HUES48 (cell line): ENCODE measurements at regions not wholly inside any gene's neighbourhood (a gene's known extent, or its start where the extent isn't known, plus 50 kb on each side); places are given as distances from the start of the nearest gene placed in this dataset.

Experiments used
- H3K27ac ChIP-seq: one replicate; pipeline ENCODE4 v1.7.0; 2013; ENCODE audit warnings: low read depth, low read length, inconsistent platforms
- H3K27me3 ChIP-seq: 2 replicates; pipeline ENCODE4 v1.6.1; 2013; ENCODE audit warnings: mild to moderate bottlenecking, low read length; ENCODE audit not compliant: control insufficient read depth, insufficient read depth
- H3K36me3 ChIP-seq: 2 replicates; pipeline ENCODE4 v1.6.1; 2013; ENCODE audit warnings: low read length; ENCODE audit not compliant: control insufficient read depth, insufficient read depth
- H3K4me1 ChIP-seq: 2 replicates; pipeline ENCODE4 v1.6.1; 2013; ENCODE audit warnings: mild to moderate bottlenecking, low read length; ENCODE audit not compliant: control insufficient read depth, insufficient read depth
- H3K4me3 ChIP-seq: 2 replicates; pipeline ENCODE4 v1.5.1; 2013; ENCODE audit warnings: mild to moderate bottlenecking, low read depth, low read length
- H3K9ac ChIP-seq: 2 replicates; pipeline ENCODE4 v1.6.1; 2013; ENCODE audit warnings: mild to moderate bottlenecking, low read depth, low read length, moderate library complexity
- H3K9me3 ChIP-seq: 2 replicates; pipeline ENCODE4 v1.6.1; 2013; ENCODE audit warnings: low read length; ENCODE audit not compliant: control insufficient read depth, insufficient read depth

DNA sequence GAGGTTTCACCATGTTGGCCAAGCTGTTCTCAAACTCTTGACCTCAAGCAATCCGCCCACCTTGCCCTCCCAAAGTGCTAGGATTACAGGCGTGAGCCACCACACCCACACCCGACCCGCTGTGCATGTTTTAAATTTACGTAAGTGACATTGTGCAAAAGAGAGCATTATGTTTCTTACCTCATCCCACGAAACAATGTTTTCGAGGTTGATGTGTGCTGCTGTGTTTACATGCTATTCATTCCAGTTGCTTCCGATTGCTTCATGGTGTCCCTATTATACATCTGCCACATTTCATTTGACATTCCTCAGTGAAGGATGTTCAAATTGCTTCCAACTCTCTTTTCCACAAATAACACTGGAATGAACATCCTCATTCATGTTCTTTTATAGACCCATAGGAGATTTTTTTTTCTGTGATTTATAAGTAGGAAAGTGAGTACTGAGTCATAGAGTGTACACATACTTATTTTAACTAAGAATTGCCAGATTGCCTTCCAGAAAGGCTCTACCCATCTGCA lies 403.9 kb upstream of the JARID2 start:
- H3K27me3 ChIP-seq = no peaks in the 10 kb centered on the region
- no peaks in the 10 kb centered on the region for H3K9me3 ChIP-seq
- no peak overlapping the region for H3K27ac ChIP-seq
- no peaks in the 10 kb centered on the region for H3K36me3 ChIP-seq
- no peak overlapping the region for H3K9ac ChIP-seq
- peaks cover 12% of the 10 kb centered on the region; the same call in 1 of the 2 replicates for H3K4me1 ChIP-seq
- no peak overlapping the region for H3K4me3 ChIP-seq

GRCh38 chr6:14844411-14844810 lies 401.5 kb upstream of the JARID2 start:
- H3K27me3 ChIP-seq = no peaks in the 10 kb centered on the region
- H3K4me1 ChIP-seq = peaks cover 14% of the 10 kb centered on the region; the same call in 1 of the 2 replicates
- no peaks in the 10 kb centered on the region for H3K36me3 ChIP-seq
- H3K27ac ChIP-seq = no peak overlapping the region
- H3K9me3 ChIP-seq = no peaks in the 10 kb centered on the region
- H3K4me3 ChIP-seq = no peak overlapping the region
- H3K9ac ChIP-seq = no peak overlapping the region

DNA sequence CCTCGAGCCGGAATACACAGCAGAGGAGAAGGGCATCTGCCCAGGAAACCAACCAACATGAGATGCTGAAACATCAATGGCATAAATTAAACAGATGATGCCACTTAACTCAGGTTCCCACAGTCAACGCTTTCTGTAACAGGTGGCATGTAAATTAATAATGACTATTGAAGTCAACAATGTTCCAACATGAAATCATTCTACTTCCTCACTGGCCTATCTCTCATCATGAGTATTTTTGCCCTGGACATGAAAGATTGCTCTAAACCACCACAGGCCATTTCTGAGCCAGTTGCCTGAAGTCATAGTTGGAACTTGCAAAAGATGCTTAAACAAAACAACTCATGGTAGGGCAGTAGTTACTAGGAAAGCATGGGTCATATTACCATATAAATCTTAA lies 397.9 kb upstream of the JARID2 start:
- no peak overlapping the region for H3K9ac ChIP-seq

DNA sequence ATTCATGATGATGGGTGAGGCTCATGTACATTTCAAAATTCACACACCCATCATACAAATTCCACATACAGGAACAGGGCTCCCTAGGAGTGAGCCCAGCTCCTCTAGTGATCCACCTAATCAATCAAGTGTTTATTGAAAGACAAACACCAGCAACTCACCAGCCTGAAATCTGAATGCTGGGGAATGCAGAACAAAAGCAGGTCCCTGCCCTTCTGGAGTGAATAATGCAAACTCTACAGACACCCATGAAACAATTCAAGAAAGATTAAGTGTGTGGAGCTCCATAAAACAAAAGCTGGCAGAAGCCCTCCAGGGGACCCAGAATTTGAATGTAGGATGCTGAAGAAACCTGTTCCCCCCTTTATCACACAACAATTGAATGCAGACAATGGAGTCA lies 396.7 kb upstream of the JARID2 start:
- Histone ChIP-seq H3K27ac (peak overlapping the region; percentile 81), H3K36me3 (no peaks in the 10 kb centered on the region), H3K27me3 (no peaks in the 10 kb centered on the region), H3K4me1 (peaks cover 20% of the 10 kb centered on the region; the same call in 1 of the 2 replicates), H3K9me3 (no peaks in the 10 kb centered on the region), H3K9ac (no peak overlapping the region), H3K4me3 (no peak overlapping the region)

More for the DNA sequence above, 397.9 kb upstream of the JARID2 start:
- H3K4me3 ChIP-seq = no peak overlapping the region
- H3K27me3 ChIP-seq = no peaks in the 10 kb centered on the region
- H3K4me1 ChIP-seq = peaks cover 20% of the 10 kb centered on the region; the same call in 1 of the 2 replicates
- H3K9me3 ChIP-seq = no peaks in the 10 kb centered on the region
- no peak overlapping the region for H3K27ac ChIP-seq
- H3K36me3 ChIP-seq = no peaks in the 10 kb centered on the region

- H3K9ac ChIP-seq = no peak overlapping the region
- H3K36me3 ChIP-seq = no peaks in the 10 kb centered on the region
- no peak overlapping the region for H3K27ac ChIP-seq
- no peaks in the 10 kb centered on the region for H3K27me3 ChIP-seq
- peaks cover 27% of the 10 kb centered on the region for H3K4me1 ChIP-seq
- no peaks in the 10 kb centered on the region for H3K9me3 ChIP-seq
- no peak overlapping the region for H3K4me3 ChIP-seq
These were observed 394.6 kb upstream of the JARID2 start for GRCh38 chr6:14851281-14851680.

DNA sequence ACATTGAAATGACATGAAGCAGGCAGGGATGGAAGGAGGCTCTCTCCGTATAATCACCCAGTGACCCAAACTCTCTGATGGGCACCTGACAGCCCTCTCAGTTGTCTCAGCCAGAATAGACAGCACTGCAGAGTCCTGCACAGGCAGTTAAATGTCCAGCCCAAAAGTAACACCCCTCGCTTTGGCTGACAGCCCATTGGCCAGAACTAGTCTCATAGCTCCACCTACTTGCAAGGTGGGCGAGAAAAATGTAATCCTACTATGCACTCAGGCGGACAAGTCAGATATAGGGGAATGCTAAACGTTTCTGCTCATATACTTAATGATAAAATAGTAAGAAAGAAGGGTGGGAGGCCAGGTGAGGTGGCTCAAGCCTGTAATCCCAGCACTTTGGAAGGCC lies 393.5 kb upstream of the JARID2 start:
- Histone ChIP-seq H3K27ac (no peak overlapping the region), H3K27me3 (no peaks in the 10 kb centered on the region), H3K9me3 (no peaks in the 10 kb centered on the region), H3K4me3 (no peak overlapping the region), H3K36me3 (no peaks in the 10 kb centered on the region), H3K4me1 (peaks cover 27% of the 10 kb centered on the region), H3K9ac (no peak overlapping the region)

GRCh38 chr6:14856177-14856576 lies 389.7 kb upstream of the JARID2 start:
- Histone ChIP-seq H3K9me3 (no peaks in the 10 kb centered on the region), H3K4me1 (peaks cover 13% of the 10 kb centered on the region), H3K27me3 (no peaks in the 10 kb centered on the region), H3K9ac (no peak overlapping the region), H3K4me3 (no peak overlapping the region), H3K27ac (no peak overlapping the region), H3K36me3 (no peaks in the 10 kb centered on the region)

DNA sequence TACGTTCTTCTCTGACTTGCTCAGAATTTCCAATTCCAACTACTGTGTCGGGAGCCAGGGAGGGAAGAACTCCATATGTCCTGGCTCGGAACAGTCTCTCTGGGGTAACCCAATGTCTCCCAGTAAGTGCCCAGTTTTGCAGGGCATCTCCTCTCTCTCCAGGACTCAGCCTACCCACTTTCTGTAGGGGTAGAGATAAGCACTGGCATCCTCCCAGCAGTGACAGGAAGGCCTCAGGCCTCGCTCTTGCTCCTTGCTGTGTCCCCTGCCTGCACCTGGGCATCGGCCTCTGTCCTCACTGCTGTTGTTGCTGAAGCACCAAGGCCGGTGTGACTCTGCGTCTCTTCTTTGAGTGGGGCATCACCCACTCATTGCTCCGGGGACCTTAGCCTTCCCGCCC lies 388.9 kb upstream of the JARID2 start:
- no peaks in the 10 kb centered on the region for H3K27me3 ChIP-seq
- peaks cover 17% of the 10 kb centered on the region for H3K4me1 ChIP-seq
- H3K27ac ChIP-seq = no peak overlapping the region
- no peak overlapping the region for H3K4me3 ChIP-seq
- H3K9me3 ChIP-seq = no peaks in the 10 kb centered on the region
- no peak overlapping the region for H3K9ac ChIP-seq
- H3K36me3 ChIP-seq = no peaks in the 10 kb centered on the region

DNA sequence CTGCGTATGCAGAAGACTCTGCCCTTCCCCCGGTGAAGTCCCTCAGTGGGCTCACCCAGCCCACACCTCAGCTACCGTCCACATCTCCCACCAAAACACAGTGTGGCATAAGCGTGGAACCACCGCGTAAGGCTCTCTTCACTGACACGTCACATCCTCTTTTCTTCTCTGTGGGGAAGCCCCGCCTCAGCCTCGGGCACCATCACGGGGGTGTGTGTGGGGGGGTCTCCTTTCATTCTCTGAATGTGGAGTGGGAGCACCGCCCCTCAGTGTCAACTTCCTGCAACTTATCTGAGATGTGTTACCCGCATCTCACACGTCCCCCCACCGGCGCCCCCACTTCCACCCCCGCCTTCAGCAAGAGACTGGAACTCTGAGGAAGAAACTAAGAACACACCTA lies 388.4 kb upstream of the JARID2 start:
- no peaks in the 10 kb centered on the region for H3K9me3 ChIP-seq
- no peaks in the 10 kb centered on the region for H3K36me3 ChIP-seq

GRCh38 chr6:14858808-14859207 lies 387.1 kb upstream of the JARID2 start:
- Histone ChIP-seq H3K27ac (no peak overlapping the region), H3K9ac (no peak overlapping the region), H3K9me3 (no peaks in the 10 kb centered on the region), H3K4me3 (no peak overlapping the region), H3K27me3 (no peaks in the 10 kb centered on the region), H3K36me3 (no peaks in the 10 kb centered on the region), H3K4me1 (peaks cover 17% of the 10 kb centered on the region)

More for the DNA sequence above, 388.4 kb upstream of the JARID2 start:
- Histone ChIP-seq H3K4me3 (no peak overlapping the region), H3K4me1 (peaks cover 17% of the 10 kb centered on the region), H3K27me3 (no peaks in the 10 kb centered on the region), H3K27ac (no peak overlapping the region), H3K9ac (no peak overlapping the region)

DNA sequence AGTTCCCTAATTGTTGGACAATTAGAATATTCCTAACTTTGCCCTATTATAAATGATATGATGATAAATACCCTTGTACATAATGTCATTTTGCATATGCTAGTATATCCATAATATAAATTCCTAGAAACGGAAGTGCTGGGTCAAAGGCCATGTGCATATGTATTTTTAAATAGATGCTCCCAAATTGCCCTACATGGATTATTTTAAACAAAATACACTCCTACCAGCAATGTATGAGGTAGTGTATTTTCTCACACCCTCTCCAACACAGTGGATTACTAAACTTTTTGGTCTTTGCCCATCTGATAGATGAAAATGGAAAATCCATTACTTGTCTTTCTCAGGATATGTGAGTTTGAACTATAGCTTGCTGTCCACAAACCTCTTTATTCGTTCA lies 385.1 kb upstream of the JARID2 start:
- no peaks in the 10 kb centered on the region for H3K27me3 ChIP-seq
- peak overlapping the region; percentile 71 for H3K27ac ChIP-seq
- H3K36me3 ChIP-seq = no peaks in the 10 kb centered on the region
- peaks cover 19% of the 10 kb centered on the region for H3K4me1 ChIP-seq
- no peak overlapping the region for H3K9ac ChIP-seq
- H3K9me3 ChIP-seq = no peaks in the 10 kb centered on the region
- no peak overlapping the region for H3K4me3 ChIP-seq
